IMR-90 (cell line): ENCODE measurements at regions not wholly inside any gene's neighbourhood (a gene's known extent, or its start where the extent isn't known, plus 50 kb on each side); places are given as distances from the start of the nearest gene placed in this dataset.

Source experiments
- ATAC-seq: fragments of 200-7000 bp; cut with Tn5 transposase; 2 replicates; pipeline ENCODE4 v1.9.1; 2020; ENCODE audit warnings: low read depth, mild to moderate bottlenecking, moderate library complexity
- BruUV-seq: library from RNA; stranded (reverse); fragments of 400-500 nt; replicated peaks from 2 replicates; lab custom pipeline; 2021; lab: Mats Ljungman, UMichigan
- CTCF ChIA-PET: fragments of 300-600 bp; formaldehyde crosslinking; extraction: SDS; loops from one replicate; lab custom pipeline; 2021; ENCODE audit warnings: antibody characterized with exemption; lab: Yijun Ruan, JAX
- POLR2A ChIA-PET: fragments of 300-600 bp; sonication (Branson Sonifier 250); formaldehyde crosslinking; loops from one replicate; lab custom pipeline; 2022; ENCODE audit warnings: antibody characterized with exemption; ENCODE audit not compliant: unreplicated experiment; lab: Charles Lee
- DNase-seq: peaks from one replicate; pipeline ENCODE4 v3.0.0; 2013
- H2AFZ ChIP-seq: replicated peaks from 2 replicates; pipeline ENCODE3; 2013; ENCODE audit warnings: low read length, mild to moderate bottlenecking; ENCODE audit not compliant: poor library complexity
- H2AK5ac ChIP-seq: 2 replicates; pipeline ENCODE4 v1.6.1; 2013; ENCODE audit warnings: low read depth, low read length, inconsistent platforms
- H2AK9ac ChIP-seq: replicated peaks from 2 replicates; pipeline ENCODE3; 2013; ENCODE audit warnings: mild to moderate bottlenecking, low read depth, low read length, moderate library complexity; ENCODE audit not compliant: poor library complexity
- H2BK120ac ChIP-seq: 2 replicates; pipeline ENCODE4 v1.6.1; 2013; ENCODE audit warnings: low read depth, low read length, inconsistent platforms
- H2BK15ac ChIP-seq: 3 replicates; pipeline ENCODE4 v1.6.1; 2013; ENCODE audit warnings: low read depth, low read length, inconsistent platforms
- H2BK20ac ChIP-seq: 2 replicates; pipeline ENCODE4 v1.6.1; 2013; ENCODE audit warnings: low read depth, mild to moderate bottlenecking, inconsistent platforms, low read length, moderate library complexity
- H2BK5ac ChIP-seq: 2 replicates; pipeline ENCODE4 v1.6.1; 2013; ENCODE audit warnings: mild to moderate bottlenecking, low read depth, low read length, inconsistent platforms; ENCODE audit not compliant: poor library complexity, severe bottlenecking
- H3K14ac ChIP-seq: replicated peaks from 2 replicates; pipeline ENCODE4 v1.6.1; 2013; ENCODE audit warnings: low read depth, low read length, inconsistent platforms
- H3K18ac ChIP-seq: 2 replicates; pipeline ENCODE4 v1.6.1; 2013; ENCODE audit warnings: low read depth, low read length, control low read depth
- H3K23ac ChIP-seq: 2 replicates; pipeline ENCODE4 v1.6.1; 2013; ENCODE audit warnings: low read depth, low read length, inconsistent platforms
- H3K27ac ChIP-seq: 2 replicates; pipeline ENCODE4 v1.5.1; 2013; ENCODE audit warnings: mild to moderate bottlenecking, control low read depth, low read length; ENCODE audit not compliant: insufficient read depth
- H3K27me3 ChIP-seq: 2 replicates; pipeline ENCODE4 v1.6.1; 2013; ENCODE audit warnings: low read length; ENCODE audit not compliant: control insufficient read depth, insufficient read depth
- H3K36me3 ChIP-seq: 2 replicates; pipeline ENCODE4 v1.6.1; 2013; ENCODE audit warnings: low read length, mixed read lengths; ENCODE audit not compliant: control insufficient read depth, insufficient read depth
- H3K4ac ChIP-seq: 2 replicates; pipeline ENCODE4 v1.6.1; 2013; ENCODE audit warnings: low read depth, low read length, inconsistent platforms
- H3K4me1 ChIP-seq: 2 replicates; pipeline ENCODE4 v1.6.1; 2013; ENCODE audit warnings: low read length, mixed read lengths; ENCODE audit not compliant: control insufficient read depth, insufficient read depth
- H3K4me2 ChIP-seq: 2 replicates; pipeline ENCODE4 v1.6.1; 2013; ENCODE audit warnings: low read depth, mild to moderate bottlenecking, control low read depth, low read length, moderate library complexity
- H3K4me3 ChIP-seq: 2 replicates; pipeline ENCODE4 v1.5.1; 2013; ENCODE audit warnings: low read depth, mild to moderate bottlenecking, control low read depth, low read length, moderate library complexity; ENCODE audit not compliant: insufficient read depth
- H3K56ac ChIP-seq: 2 replicates; pipeline ENCODE4 v1.6.1; 2013; ENCODE audit warnings: low read length, inconsistent platforms; ENCODE audit not compliant: insufficient read depth; ENCODE audit errors: extremely low read depth
- H3K79me1 ChIP-seq, 2 experiments: 2 replicates each; pipeline ENCODE4 v1.6.1; 2013; ENCODE audit warnings: low read length in 2 of 2, inconsistent platforms in 1 of 2, low read depth in 1 of 2
- H3K9ac ChIP-seq: 2 replicates; pipeline ENCODE4 v1.6.1; 2013; ENCODE audit warnings: low read depth, low read length, control low read depth
- H3K9me1 ChIP-seq: 2 replicates; pipeline ENCODE4 v1.6.1; 2013; ENCODE audit warnings: low read length, inconsistent platforms; ENCODE audit not compliant: insufficient read depth
- H3K9me3 ChIP-seq: 2 replicates; pipeline ENCODE4 v1.6.1; 2013; ENCODE audit warnings: low read length; ENCODE audit not compliant: control insufficient read depth, insufficient read depth
- H4K20me1 ChIP-seq: 2 replicates; pipeline ENCODE4 v1.6.1; 2013; ENCODE audit warnings: low read length, inconsistent platforms; ENCODE audit not compliant: insufficient read depth
- H4K5ac ChIP-seq: 2 replicates; pipeline ENCODE4 v1.6.1; 2013; ENCODE audit warnings: mild to moderate bottlenecking, low read depth, low read length, control low read depth
- H4K8ac ChIP-seq, 2 experiments: 2 replicates each; pipeline ENCODE4 v1.6.1; 2013; ENCODE audit warnings: low read depth in 2 of 2, low read length in 2 of 2, control low read depth in 1 of 2, inconsistent platforms in 1 of 2
- H4K91ac ChIP-seq: 2 replicates; pipeline ENCODE4 v1.6.1; 2013; ENCODE audit warnings: low read depth, low read length, inconsistent platforms; ENCODE audit not compliant: insufficient read depth
- CHD1 ChIP-seq: IDR thresholded peaks from 2 replicates; pipeline ENCODE4 v1.6.1; 2012; ENCODE audit warnings: low read depth, low read length, improper control_type of control experiment
- CTCF ChIP-seq: conservative IDR thresholded peaks from 2 replicates; pipeline ENCODE4 v1.5.1; 2012; ENCODE audit warnings: mild to moderate bottlenecking, low read depth, low read length, improper control_type of control experiment
- FOS ChIP-seq: fragments of 150-350 bp; IDR thresholded peaks from 2 replicates; pipeline ENCODE4 v1.6.1; 2016; ENCODE audit warnings: low read depth, low read length
- NFE2L2 ChIP-seq: fragments of 150-350 bp; IDR thresholded peaks from 2 replicates; pipeline ENCODE4 v1.6.1; 2016; ENCODE audit warnings: low read depth, mild to moderate bottlenecking, low read length
- RAD21 ChIP-seq: IDR thresholded peaks from 2 replicates; pipeline ENCODE4 v1.6.1; 2012; ENCODE audit warnings: low read length, improper control_type of control experiment
- SMC3 ChIP-seq: fragments of 150-350 bp; IDR thresholded peaks from 2 replicates; pipeline ENCODE4 v1.6.1; 2016; ENCODE audit warnings: low read depth, mild to moderate bottlenecking, antibody characterized with exemption, low read length, moderate library complexity
- WGBS, 2 experiments: methylation state at CpG; one replicate each; pipeline versions ENCODE4 v1.1.5 to v1.1.7; 2013; ENCODE audit warnings: missing lambda C conversion rate in 2 of 2; ENCODE audit not compliant: insufficient read length in 1 of 2; ENCODE audit errors: extremely low coverage in 2 of 2; 5-methylcytosine and 5-hydroxymethylcytosine counted together
- dilution Hi-C: fragments of 300-500 bp; cut with HindIII; formaldehyde crosslinking; loops from one replicate; pipeline ENCODE4 v1.14.3; 2018; ENCODE audit warnings: low sequenced_read_pairs; ENCODE audit not compliant: unreplicated experiment
- in situ Hi-C: fragments of 300-500 bp; cut with MboI; formaldehyde crosslinking; loops from 3 replicates; pipeline ENCODE4 v1.14.3; 2019; ENCODE audit warnings: low sequenced_read_pairs, inconsistent platforms, mixed read lengths
- intact Hi-C: fragments of 100-400 bp; cut with micrococcal nuclease; formaldehyde crosslinking; loops from 2 replicates; pipeline ENCODE4 v1.10.0; 2022

DNA sequence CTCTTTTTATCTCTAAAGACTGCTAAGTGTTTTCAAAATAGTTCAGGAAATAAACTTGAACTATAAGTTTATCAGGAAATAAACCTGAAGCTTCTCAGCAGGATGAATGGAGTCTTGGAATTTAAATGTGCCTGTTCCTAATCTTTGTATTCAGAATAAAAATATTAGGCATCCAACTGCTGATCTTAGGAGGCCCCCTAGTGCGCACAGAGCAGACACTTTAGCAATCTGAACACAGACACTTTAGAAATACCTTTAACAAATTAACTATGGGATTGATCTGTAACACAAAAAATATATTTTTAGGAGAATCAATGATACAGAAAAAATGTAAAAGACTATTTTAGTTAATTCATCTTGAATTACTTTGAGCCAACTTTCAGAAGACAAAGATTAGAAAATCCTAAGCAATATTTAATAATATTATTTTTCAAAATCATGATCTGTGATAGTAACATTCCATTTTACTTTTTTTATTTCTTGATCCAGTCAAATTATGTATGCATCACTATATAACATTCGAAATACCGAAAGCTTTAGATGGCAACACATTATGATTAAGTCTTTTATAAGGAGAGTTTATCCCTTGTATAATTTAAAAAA lies 80.9 kb downstream of the SLC41A2 start:
- Histone ChIP-seq H2BK20ac (no peak overlapping the region), H2AFZ (no peak overlapping the region), H3K23ac (no peak overlapping the region), H4K8ac (no peak overlapping the region), H3K9ac (no peak overlapping the region), H3K9me1 (no peaks in the 10 kb centered on the region), H3K14ac (no peak overlapping the region), H2BK120ac (no peak overlapping the region), H3K4me1 (no peaks in the 10 kb centered on the region), H3K18ac (no peak overlapping the region), H2AK9ac (no peak overlapping the region), H3K4me3 (no peak overlapping the region), H3K79me1 (no peaks in the 10 kb centered on the region), H4K5ac (no peak overlapping the region), H2AK5ac (no peak overlapping the region), H3K27ac (no peak overlapping the region), H3K36me3 (no peaks in the 10 kb centered on the region), H3K4me2 (no peak overlapping the region), H3K9me3 (no peaks in the 10 kb centered on the region), H4K91ac (no peak overlapping the region), H3K4ac (no peak overlapping the region), H3K27me3 (no peaks in the 10 kb centered on the region), H2BK15ac (no peak overlapping the region), H2BK5ac (no peak overlapping the region), H4K20me1 (no peaks in the 10 kb centered on the region), H3K56ac (no peak overlapping the region)
- intact Hi-C loops, result loop anchor here (1.0 to 5.0 kb wide), 3 partner anchors 175 to 496 kb away; partner anchors contain the start of gene CHST11
- ATAC-seq, result peak; percentile 82
- in situ Hi-C loops, result loop anchor here (5.0 to 10.0 kb wide), 2 partner anchors 495 to 682 kb away; no protein-coding TSS in a partner anchor
- dilution Hi-C loops, result no loop called here
- TF ChIP-seq CTCF, result peak; percentile 90
- TF ChIP-seq RAD21, result peak; percentile 97
- TF ChIP-seq SMC3, result peak; percentile 96
- TF ChIP-seq CHD1, result no peak
- TF ChIP-seq NFE2L2, result no peak
- TF ChIP-seq FOS, result no peak
- CTCF ChIA-PET, result interaction anchor here (0.6 to 2.0 kb wide), 7 partner anchors 8 to 699 kb away, joined by 3 to 14 read pairs (median 3); no protein-coding TSS in a partner anchor
- WGBS, 2 experiments, result no CpG with 5 or more reads among the region's 3 CpGs
- POLR2A ChIA-PET, result no interaction called here
- no TSS peak for BruUV-seq
- DNase-seq, result peak; percentile 49
